SH-SY5Y (cell line): ENCODE measurements at regions not wholly inside any gene's neighbourhood (a gene's known extent, or its start where the extent isn't known, plus 50 kb on each side); places are given as distances from the start of the nearest gene placed in this dataset.

Experiments used
- GATA2 ChIP-seq: IDR thresholded peaks from 2 replicates; pipeline ENCODE4 v1.6.1; 2011; ENCODE audit warnings: mild to moderate bottlenecking, low read depth, low read length
- GATA3 ChIP-seq: IDR thresholded peaks from 2 replicates; pipeline ENCODE4 v1.6.1; 2011; ENCODE audit warnings: low read depth, mild to moderate bottlenecking, low read length, moderate library complexity

- TF ChIP-seq GATA2 (no peak), GATA3 (no peak)
Observed at GRCh38 chr11:81032906-81033305, 1592.1 kb upstream of the TENM4 start.

GRCh38 chr11:81030186-81030585 lies 1589.4 kb upstream of the TENM4 start:
- TF ChIP-seq GATA3 = no peak
- no peak for TF ChIP-seq GATA2

GRCh38 chr11:81026032-81026431 lies 1585.2 kb upstream of the TENM4 start:
- TF ChIP-seq GATA3 (no peak), GATA2 (no peak)

GRCh38 chr11:81022057-81022456 lies 1581.2 kb upstream of the TENM4 start:
- TF ChIP-seq GATA2 (no peak), GATA3 (no peak)

GRCh38 chr11:81010631-81011030 lies 1569.8 kb upstream of the TENM4 start:
- no peak for TF ChIP-seq GATA3
- no peak for TF ChIP-seq GATA2

GRCh38 chr11:81007046-81007445 lies 1566.2 kb upstream of the TENM4 start:
- TF ChIP-seq GATA2 (no peak), GATA3 (no peak)

- TF ChIP-seq GATA2 = no peak
Observed at GRCh38 chr11:81005595-81005994, 1564.8 kb upstream of the TENM4 start.

- TF ChIP-seq GATA2 = no peak
Observed at GRCh38 chr11:81004576-81004975, 1563.7 kb upstream of the TENM4 start.

GRCh38 chr11:81002374-81002773 lies 1561.5 kb upstream of the TENM4 start:
- TF ChIP-seq GATA2 (no peak), GATA3 (no peak)

- TF ChIP-seq GATA3 (no peak), GATA2 (no peak)
Observed at GRCh38 chr11:81000735-81001134, 1559.9 kb upstream of the TENM4 start.

GRCh38 chr11:81000334-81000733 lies 1559.5 kb upstream of the TENM4 start:
- no peak for TF ChIP-seq GATA2
- no peak for TF ChIP-seq GATA3

- TF ChIP-seq GATA2 (no peak), GATA3 (no peak)
Observed at GRCh38 chr11:80995523-80995922, 1554.7 kb upstream of the TENM4 start.

GRCh38 chr11:80993536-80993935 lies 1552.7 kb upstream of the TENM4 start:
- TF ChIP-seq GATA3 = no peak
- no peak for TF ChIP-seq GATA2

- no peak for TF ChIP-seq GATA3
- TF ChIP-seq GATA2 = no peak
Observed at GRCh38 chr11:80990885-80991284, 1550.1 kb upstream of the TENM4 start.

GRCh38 chr11:80987171-80987570 lies 1546.3 kb upstream of the TENM4 start:
- TF ChIP-seq GATA2 (no peak), GATA3 (no peak)

GRCh38 chr11:80986421-80987074 lies 1545.7 kb upstream of the TENM4 start:
- TF ChIP-seq GATA3 (no peak), GATA2 (no peak)
